Skeletal muscle tissue (tissue), 3 donors: ENCODE measurements at regions not wholly inside any gene's neighbourhood (a gene's known extent, or its start where the extent isn't known, plus 50 kb on each side); places are given as distances from the start of the nearest gene placed in this dataset.

Source experiments
- H3K27ac ChIP-seq: one replicate; pipeline ENCODE4 v1.7.0; 2013; ENCODE audit warnings: mild to moderate bottlenecking, low read depth, low read length, inconsistent platforms
- H3K27me3 ChIP-seq, 3 donors: one replicate each; pipeline ENCODE4 v1.7.0; 2013; ENCODE audit warnings: low read length in 3 of 3; ENCODE audit not compliant: control insufficient read depth in 3 of 3, insufficient read depth in 3 of 3
- H3K36me3 ChIP-seq, 3 donors: one replicate each; pipeline ENCODE4 v1.7.0; 2013; ENCODE audit warnings: low read length in 3 of 3; ENCODE audit not compliant: control insufficient read depth in 3 of 3, insufficient read depth in 3 of 3
- H3K4me1 ChIP-seq, 3 donors: one replicate each; pipeline ENCODE4 v1.7.0; 2013; ENCODE audit warnings: low read length in 3 of 3, mild to moderate bottlenecking in 3 of 3; ENCODE audit not compliant: control insufficient read depth in 3 of 3, insufficient read depth in 3 of 3
- H3K4me3 ChIP-seq, 3 donors: one replicate each; pipeline ENCODE4 v1.7.0; 2013; ENCODE audit warnings: low read length in 3 of 3
- H3K9ac ChIP-seq, 3 donors: one replicate each; pipeline ENCODE4 v1.7.0; 2013; ENCODE audit warnings: low read length in 3 of 3, mild to moderate bottlenecking in 3 of 3, moderate library complexity in 2 of 3, low read depth in 1 of 3
- H3K9me3 ChIP-seq, 3 donors: one replicate each; pipeline ENCODE4 v1.7.0; 2013; ENCODE audit warnings: low read length in 3 of 3; ENCODE audit not compliant: control insufficient read depth in 3 of 3
- donor health status: Osteomylitis.

- Histone ChIP-seq H3K27me3 (peaks cover 0 to 22% (median 5%) of the 10 kb centered on the region in 3 donors), H3K36me3 (no peaks in the 10 kb centered on the region), H3K9ac (no peak overlapping the region), H3K4me1 (no peaks in the 10 kb centered on the region), H3K4me3 (no peak overlapping the region), H3K27ac (no peak overlapping the region), H3K9me3 (no peaks in the 10 kb centered on the region)
These were observed 246.4 kb downstream of the GATA3 start for GRCh38 chr10:8300925-8301324.

GRCh38 chr10:8301333-8301732, 246.8 kb downstream of the GATA3 start:
- Histone ChIP-seq H3K36me3 (no peaks in the 10 kb centered on the region), H3K4me3 (no peak overlapping the region), H3K4me1 (no peaks in the 10 kb centered on the region), H3K9ac (no peak overlapping the region), H3K27me3 (peaks cover 0 to 18% (median 5%) of the 10 kb centered on the region in 3 donors), H3K27ac (no peak overlapping the region), H3K9me3 (no peaks in the 10 kb centered on the region)

- H3K36me3 ChIP-seq = no peaks in the 10 kb centered on the region
- H3K27ac ChIP-seq = no peak overlapping the region
- no peak overlapping the region for H3K9ac ChIP-seq
- peaks cover 0 to 14% (median 5%) of the 10 kb centered on the region in 3 donors for H3K27me3 ChIP-seq
- H3K4me3 ChIP-seq = no peak overlapping the region
- no peaks in the 10 kb centered on the region for H3K9me3 ChIP-seq
- no peaks in the 10 kb centered on the region for H3K4me1 ChIP-seq
These were observed 247.3 kb downstream of the GATA3 start for GRCh38 chr10:8301831-8302230.

- H3K9me3 ChIP-seq = no peaks in the 10 kb centered on the region
- H3K36me3 ChIP-seq = no peaks in the 10 kb centered on the region
- no peak overlapping the region for H3K4me3 ChIP-seq
- peaks cover 0 to 13% (median 5%) of the 10 kb centered on the region in 3 donors for H3K27me3 ChIP-seq
- H3K9ac ChIP-seq = no peak overlapping the region
- no peak overlapping the region for H3K27ac ChIP-seq
- no peaks in the 10 kb centered on the region for H3K4me1 ChIP-seq
These were observed 248.1 kb downstream of the GATA3 start for GRCh38 chr10:8302565-8302964.

GRCh38 chr10:8304861-8305260, 250.4 kb downstream of the GATA3 start:
- H3K4me1 ChIP-seq = no peaks in the 10 kb centered on the region
- no peak overlapping the region for H3K27ac ChIP-seq
- H3K9me3 ChIP-seq = no peaks in the 10 kb centered on the region
- no peak overlapping the region for H3K4me3 ChIP-seq
- no peaks in the 10 kb centered on the region for H3K36me3 ChIP-seq
- no peak overlapping the region for H3K9ac ChIP-seq
- peaks cover 0 to 3% (median 0%) of the 10 kb centered on the region in 3 donors for H3K27me3 ChIP-seq

GRCh38 chr10:8305876-8306652, 251.6 kb downstream of the GATA3 start:
- Histone ChIP-seq H3K9ac (no peak overlapping the region), H3K36me3 (no peaks in the 10 kb centered on the region), H3K4me1 (no peaks in the 10 kb centered on the region), H3K27ac (no peak overlapping the region), H3K4me3 (no peak overlapping the region), H3K9me3 (no peaks in the 10 kb centered on the region), H3K27me3 (no peaks in the 10 kb centered on the region)

- Histone ChIP-seq H3K27me3 (no peaks in the 10 kb centered on the region), H3K9me3 (no peaks in the 10 kb centered on the region)
These were observed 252.3 kb downstream of the GATA3 start for GRCh38 chr10:8306685-8307364.

GRCh38 chr10:8310930-8311329, 256.4 kb downstream of the GATA3 start:
- H3K36me3 ChIP-seq = no peaks in the 10 kb centered on the region
- no peak overlapping the region for H3K9ac ChIP-seq
- H3K4me3 ChIP-seq = no peak overlapping the region
- no peaks in the 10 kb centered on the region for H3K4me1 ChIP-seq
- no peak overlapping the region for H3K27ac ChIP-seq
- no peaks in the 10 kb centered on the region for H3K27me3 ChIP-seq
- H3K9me3 ChIP-seq = no peaks in the 10 kb centered on the region

More at GRCh38 chr10:8306685-8307364, 252.3 kb downstream of the GATA3 start:
- Histone ChIP-seq H3K9ac (no peak overlapping the region), H3K27ac (no peak overlapping the region), H3K4me3 (no peak overlapping the region), H3K4me1 (no peaks in the 10 kb centered on the region), H3K36me3 (no peaks in the 10 kb centered on the region)

GRCh38 chr10:8311526-8312070, 257.1 kb downstream of the GATA3 start:
- no peaks in the 10 kb centered on the region for H3K36me3 ChIP-seq
- H3K27me3 ChIP-seq = no peaks in the 10 kb centered on the region
- H3K9ac ChIP-seq = no peak overlapping the region
- no peak overlapping the region for H3K4me3 ChIP-seq
- no peaks in the 10 kb centered on the region for H3K4me1 ChIP-seq
- H3K27ac ChIP-seq = no peak overlapping the region
- no peaks in the 10 kb centered on the region for H3K9me3 ChIP-seq

- no peak overlapping the region for H3K27ac ChIP-seq
- no peaks in the 10 kb centered on the region for H3K27me3 ChIP-seq
- no peaks in the 10 kb centered on the region for H3K4me1 ChIP-seq
- H3K36me3 ChIP-seq = no peaks in the 10 kb centered on the region
- no peak overlapping the region for H3K9ac ChIP-seq
- no peak overlapping the region for H3K4me3 ChIP-seq
- H3K9me3 ChIP-seq = no peaks in the 10 kb centered on the region
These were observed 257.6 kb downstream of the GATA3 start for GRCh38 chr10:8312079-8312478.
